Caco-2 (cell line): ENCODE measurements at regions not wholly inside any gene's neighbourhood (a gene's known extent, or its start where the extent isn't known, plus 50 kb on each side); places are given as distances from the start of the nearest gene placed in this dataset.

Source experiments
- BruUV-seq: library from RNA; stranded (reverse); fragments of 400-500 nt; replicated peaks from 2 replicates; lab custom pipeline; 2021; lab: Mats Ljungman, UMichigan
- CTCF ChIA-PET: fragments of 300-600 bp; sonication (Branson Sonifier 250); formaldehyde crosslinking; loops from one replicate; lab custom pipeline; 2022; ENCODE audit warnings: antibody characterized with exemption; lab: Charles Lee
- POLR2A ChIA-PET: fragments of 300-600 bp; sonication (Branson Sonifier 250); formaldehyde crosslinking; loops from one replicate; lab custom pipeline; 2022; ENCODE audit warnings: antibody characterized with exemption; lab: Charles Lee
- DNase-seq, 2 experiments: peaks; one replicate each; pipeline versions ENCODE4 v3.0.0 to v3.0.0-alpha.2; 2020 to 2022
- H3K27me3 ChIP-seq: replicated peaks from 2 replicates; pipeline ENCODE4 v1.6.0; 2011; ENCODE audit warnings: low read length; ENCODE audit not compliant: control insufficient read depth, insufficient read depth
- H3K36me3 ChIP-seq: 2 replicates; pipeline ENCODE4 v1.5.1; 2011; ENCODE audit warnings: low read length; ENCODE audit not compliant: control insufficient read depth, insufficient read depth
- H3K4me1 ChIP-seq: fragments of 250-450 bp; sonication (Bioruptor Pico); 2 replicates; pipeline ENCODE4 v1.5.1; 2020; ENCODE audit warnings: mild to moderate bottlenecking
- H3K4me3 ChIP-seq: 2 replicates; pipeline ENCODE4 v1.5.1; 2011; ENCODE audit warnings: low read depth, mild to moderate bottlenecking, control low read depth, low read length
- H3K9me3 ChIP-seq: fragments of 250-450 bp; sonication (Bioruptor Pico); 2 replicates; pipeline ENCODE4 v1.5.1; 2020; ENCODE audit warnings: mild to moderate bottlenecking, moderate library complexity
- H3K27ac Mint-ChIP-seq: one replicate; pipeline ENCODE4 v1.8.0; 2022; ENCODE audit warnings: mixed read lengths; ENCODE audit not compliant: unreplicated experiment
- H3K27me3 Mint-ChIP-seq: one replicate; pipeline ENCODE4 v1.8.0; 2022; ENCODE audit warnings: mixed read lengths; ENCODE audit not compliant: insufficient read depth, unreplicated experiment
- H3K36me3 Mint-ChIP-seq: one replicate; pipeline ENCODE4 v1.8.0; 2022; ENCODE audit warnings: mild to moderate bottlenecking, mixed read lengths; ENCODE audit not compliant: insufficient read depth, unreplicated experiment
- H3K4me1 Mint-ChIP-seq: one replicate; pipeline ENCODE4 v1.8.0; 2022; ENCODE audit warnings: low read depth, mixed read lengths; ENCODE audit not compliant: unreplicated experiment
- H3K4me3 Mint-ChIP-seq: one replicate; pipeline ENCODE4 v1.8.0; 2022; ENCODE audit warnings: mild to moderate bottlenecking, moderate library complexity, mixed read lengths; ENCODE audit not compliant: unreplicated experiment
- H3K9me3 Mint-ChIP-seq: one replicate; pipeline ENCODE4 v1.8.0; 2022; ENCODE audit warnings: mixed read lengths; ENCODE audit not compliant: unreplicated experiment
- intact Hi-C: fragments of 100-400 bp; cut with micrococcal nuclease; formaldehyde crosslinking; loops from one replicate; pipeline ENCODE4 v1.10.0; 2022; ENCODE audit not compliant: unreplicated experiment
- TF ChIP-seq, protein P1 (sequence below), 2 experiments: fragments of 200-600 bp in 1 of 2; IDR thresholded peaks; 1 replicate in 1 of 2; 2 replicates in 1 of 2; pipeline versions ENCODE4 v1.5.1 to v1.8.0; 2011 to 2022; ENCODE audit warnings: antibody characterized with exemption in 1 of 2, control low read depth in 1 of 2, inconsistent platforms in 1 of 2, low read depth in 1 of 2, low read length in 1 of 2, mild to moderate bottlenecking in 1 of 2, moderate library complexity in 1 of 2; ENCODE audit not compliant: insufficient read depth in 1 of 2, severe bottlenecking in 1 of 2, unreplicated experiment in 1 of 2

DNA sequence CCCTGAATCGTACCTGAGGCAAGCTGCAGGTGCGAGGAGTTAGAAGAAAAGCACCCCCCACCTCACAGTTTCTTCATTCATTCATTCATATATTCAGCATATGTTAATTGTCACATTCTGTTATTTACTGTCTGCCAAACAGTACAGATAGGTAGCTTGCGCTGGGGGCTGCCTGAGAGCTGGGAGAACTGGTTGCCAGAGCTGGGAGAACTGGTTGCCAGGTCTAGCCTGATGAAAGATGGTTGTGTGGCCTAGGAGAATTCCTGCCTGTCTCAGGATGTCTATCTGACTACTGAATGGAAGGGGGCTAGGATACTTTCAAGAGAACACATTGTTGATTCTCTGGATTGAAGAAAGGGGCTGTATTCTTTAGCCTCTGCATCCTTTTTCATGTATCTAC is 225.9 kb upstream of the POU3F1 start:
- H3K4me1 ChIP-seq, result no peaks in the 10 kb centered on the region
- POLR2A ChIA-PET, result no interaction called here
- TF ChIP-seq, protein P1, sequence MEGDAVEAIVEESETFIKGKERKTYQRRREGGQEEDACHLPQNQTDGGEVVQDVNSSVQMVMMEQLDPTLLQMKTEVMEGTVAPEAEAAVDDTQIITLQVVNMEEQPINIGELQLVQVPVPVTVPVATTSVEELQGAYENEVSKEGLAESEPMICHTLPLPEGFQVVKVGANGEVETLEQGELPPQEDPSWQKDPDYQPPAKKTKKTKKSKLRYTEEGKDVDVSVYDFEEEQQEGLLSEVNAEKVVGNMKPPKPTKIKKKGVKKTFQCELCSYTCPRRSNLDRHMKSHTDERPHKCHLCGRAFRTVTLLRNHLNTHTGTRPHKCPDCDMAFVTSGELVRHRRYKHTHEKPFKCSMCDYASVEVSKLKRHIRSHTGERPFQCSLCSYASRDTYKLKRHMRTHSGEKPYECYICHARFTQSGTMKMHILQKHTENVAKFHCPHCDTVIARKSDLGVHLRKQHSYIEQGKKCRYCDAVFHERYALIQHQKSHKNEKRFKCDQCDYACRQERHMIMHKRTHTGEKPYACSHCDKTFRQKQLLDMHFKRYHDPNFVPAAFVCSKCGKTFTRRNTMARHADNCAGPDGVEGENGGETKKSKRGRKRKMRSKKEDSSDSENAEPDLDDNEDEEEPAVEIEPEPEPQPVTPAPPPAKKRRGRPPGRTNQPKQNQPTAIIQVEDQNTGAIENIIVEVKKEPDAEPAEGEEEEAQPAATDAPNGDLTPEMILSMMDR (IDR thresholded peaks at IDR 0.05; ENCODE audit: insufficient read depth in 1 of 2, low read depth in 1 of 2, low read length in 1 of 2, severe bottlenecking in 1 of 2, unreplicated experiment in 1 of 2), result no peak
- Mint-ChIP-seq H3K27me3 (no peaks in the 10 kb centered on the region), H3K27ac (no peak overlapping the region), H3K9me3 (no peaks in the 10 kb centered on the region), H3K4me3 (no peak overlapping the region), H3K36me3 (no peaks in the 10 kb centered on the region), H3K4me1 (no peaks in the 10 kb centered on the region)
- H3K9me3 ChIP-seq, result no peaks in the 10 kb centered on the region
- BruUV-seq, result no TSS peak
- no peak for DNase-seq
- H3K36me3 ChIP-seq, result no peaks in the 10 kb centered on the region
- H3K4me3 ChIP-seq, result no peak overlapping the region
- intact Hi-C loops, result no loop called here
- H3K27me3 ChIP-seq, result no peaks in the 10 kb centered on the region
- CTCF ChIA-PET, result no interaction called here

DNA sequence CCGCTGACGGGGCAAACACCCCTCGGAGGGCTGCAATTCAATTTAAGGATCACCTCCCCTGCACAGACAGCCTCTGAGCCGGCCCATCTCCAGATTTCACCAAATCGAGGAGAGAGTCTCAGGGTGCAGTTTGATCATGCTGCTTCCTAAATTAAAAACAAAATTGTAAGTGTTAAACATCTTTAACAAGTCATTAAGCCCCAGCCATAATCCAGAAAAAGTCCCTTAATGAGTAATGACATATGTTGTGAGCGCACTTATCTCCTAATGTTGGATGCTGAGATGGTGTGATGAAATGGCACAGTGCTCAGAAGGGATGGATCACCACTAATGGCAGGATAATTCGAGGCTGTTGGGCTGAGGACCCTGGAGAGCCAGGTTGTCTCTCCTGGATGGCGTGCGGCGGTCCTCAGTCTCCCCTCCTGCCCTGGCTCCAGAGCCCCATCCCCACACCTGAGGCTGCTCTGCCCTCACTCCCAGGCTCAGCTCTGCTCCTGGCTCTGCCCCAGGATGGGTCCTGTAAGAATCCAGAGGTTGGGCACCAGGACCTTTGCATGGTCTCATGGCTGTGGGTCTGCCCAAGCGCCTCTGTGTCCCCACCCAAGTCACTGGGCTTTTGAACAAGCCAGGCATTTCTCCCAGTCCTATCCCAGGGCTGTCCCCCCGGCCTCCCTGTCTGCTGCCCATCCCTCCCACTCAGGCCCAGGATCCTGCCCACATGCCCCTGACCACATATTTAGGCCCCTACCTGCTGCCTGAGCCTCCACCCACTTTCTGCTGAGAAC is 224.4 kb upstream of the POU3F1 start:
- H3K4me3 ChIP-seq, result no peak overlapping the region
- Mint-ChIP-seq H3K27me3 (no peaks in the 10 kb centered on the region), H3K36me3 (no peaks in the 10 kb centered on the region), H3K9me3 (no peaks in the 10 kb centered on the region), H3K27ac (no peak overlapping the region), H3K4me1 (peaks cover 8% of the 10 kb centered on the region), H3K4me3 (no peak overlapping the region)
- no peaks in the 10 kb centered on the region for H3K9me3 ChIP-seq
- ChIA-PET CTCF (no interaction called here), POLR2A (no interaction called here)
- no peaks in the 10 kb centered on the region for H3K27me3 ChIP-seq
- no peak for DNase-seq
- TF ChIP-seq, protein P1 (IDR thresholded peaks at IDR 0.05; ENCODE audit: insufficient read depth in 1 of 2, low read depth in 1 of 2, low read length in 1 of 2, severe bottlenecking in 1 of 2, unreplicated experiment in 1 of 2), result no peak
- no peaks in the 10 kb centered on the region for H3K36me3 ChIP-seq
- no TSS peak for BruUV-seq
- H3K4me1 ChIP-seq, result peaks cover 2% of the 10 kb centered on the region; the same call in 1 of the 2 replicates
- intact Hi-C loops, result no loop called here

DNA sequence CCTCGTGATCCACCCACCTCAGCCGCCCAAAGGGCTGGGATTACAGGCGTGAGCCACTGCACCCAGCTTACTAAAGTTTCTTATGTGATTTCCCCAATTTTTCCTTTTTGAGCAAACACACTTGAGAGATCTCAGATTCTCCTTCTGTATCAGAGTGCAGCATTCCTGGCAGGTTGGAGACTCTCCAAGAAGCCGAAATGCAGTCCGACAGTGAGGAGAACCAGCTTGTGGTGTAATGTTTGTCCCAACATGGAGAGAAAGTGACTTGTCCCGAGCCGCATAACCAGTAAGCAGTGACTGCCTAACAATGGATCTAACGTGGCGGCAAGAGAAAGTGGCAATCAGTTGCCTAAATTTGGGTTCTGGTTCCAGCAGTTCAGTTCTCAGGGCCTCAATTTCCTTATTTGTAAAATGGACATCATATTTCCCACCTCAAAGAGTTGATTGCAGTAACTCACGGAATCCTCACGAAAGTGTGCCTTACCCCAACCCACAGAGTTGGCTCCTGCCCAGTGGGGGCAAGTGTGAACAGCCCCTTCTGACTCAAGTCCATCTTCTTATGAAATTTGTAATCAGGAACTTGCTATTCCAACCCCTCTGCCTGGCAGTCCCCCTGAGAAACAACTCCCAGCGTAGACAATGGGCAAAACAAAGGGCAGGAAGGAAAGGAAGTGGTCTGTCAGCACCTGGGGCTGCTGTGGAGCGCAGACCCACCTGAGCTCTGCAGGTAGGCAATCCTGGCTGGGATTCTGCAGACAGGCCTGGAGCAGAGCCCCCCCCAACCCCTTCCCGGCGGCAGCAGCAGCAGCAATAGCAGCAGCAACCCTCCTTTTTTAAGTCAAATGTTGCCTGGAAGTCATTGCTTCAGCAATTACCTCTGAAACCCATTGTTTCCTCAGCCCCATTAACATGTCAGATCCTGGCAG is 223.6 kb upstream of the POU3F1 start:
- BruUV-seq, result no TSS peak
- ChIA-PET CTCF (no interaction called here), POLR2A (no interaction called here)
- Histone ChIP-seq H3K4me1 (peaks cover 5% of the 10 kb centered on the region; the same call in 1 of the 2 replicates), H3K27me3 (no peaks in the 10 kb centered on the region), H3K4me3 (no peak overlapping the region), H3K9me3 (no peaks in the 10 kb centered on the region), H3K36me3 (no peaks in the 10 kb centered on the region)
- Mint-ChIP-seq H3K27ac (no peak overlapping the region), H3K4me3 (no peak overlapping the region), H3K4me1 (peaks cover 12% of the 10 kb centered on the region), H3K36me3 (no peaks in the 10 kb centered on the region), H3K27me3 (no peaks in the 10 kb centered on the region), H3K9me3 (no peaks in the 10 kb centered on the region)
- intact Hi-C loops, result no loop called here
- TF ChIP-seq, protein P1 (IDR thresholded peaks at IDR 0.05; ENCODE audit: insufficient read depth in 1 of 2, low read depth in 1 of 2, low read length in 1 of 2, severe bottlenecking in 1 of 2, unreplicated experiment in 1 of 2), result no peak
- DNase-seq, result no peak
